Choroid plexus epithelial cell (primary cell): ENCODE measurements at regions not wholly inside any gene's neighbourhood (a gene's known extent, or its start where the extent isn't known, plus 50 kb on each side); places are given as distances from the start of the nearest gene placed in this dataset.

ENCODE experiments used
- DNase-seq: peaks from one replicate; pipeline ENCODE4 v3.0.0-alpha.2; 2010; ENCODE audit warnings: low read depth
- H3K4me3 ChIP-seq: 2 replicates; pipeline ENCODE4 v1.5.1; 2011; ENCODE audit warnings: low read depth, mild to moderate bottlenecking, control low read depth, low read length, moderate library complexity
- TF ChIP-seq, protein P1 (sequence below): conservative IDR thresholded peaks from 2 replicates; pipeline ENCODE4 v1.5.1; 2011; ENCODE audit warnings: low read depth, mild to moderate bottlenecking, control low read depth, inconsistent platforms, low read length, moderate library complexity

DNA sequence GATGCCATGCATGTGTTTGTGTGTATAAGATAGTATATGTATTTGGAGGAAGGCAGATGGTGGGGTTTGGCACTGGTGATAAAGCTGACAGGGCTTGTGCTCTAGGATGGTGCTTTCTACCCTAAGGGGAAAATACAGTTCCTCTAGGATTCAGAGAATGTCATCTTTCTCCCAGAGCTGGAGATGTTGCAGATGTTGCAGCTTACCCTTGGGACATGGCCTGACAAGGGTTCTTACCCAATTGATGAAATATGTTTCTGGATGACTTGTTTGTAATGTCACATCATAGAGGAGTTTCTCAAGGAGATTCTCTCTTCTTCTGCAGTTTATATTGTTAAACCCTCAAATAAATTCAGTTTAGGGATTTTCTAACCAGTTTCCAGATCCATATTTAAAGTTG lies 52.5 kb upstream of the PITX2 start:
- H3K4me3 ChIP-seq = no peak overlapping the region
- DNase-seq = no peak
- TF ChIP-seq, protein P1, sequence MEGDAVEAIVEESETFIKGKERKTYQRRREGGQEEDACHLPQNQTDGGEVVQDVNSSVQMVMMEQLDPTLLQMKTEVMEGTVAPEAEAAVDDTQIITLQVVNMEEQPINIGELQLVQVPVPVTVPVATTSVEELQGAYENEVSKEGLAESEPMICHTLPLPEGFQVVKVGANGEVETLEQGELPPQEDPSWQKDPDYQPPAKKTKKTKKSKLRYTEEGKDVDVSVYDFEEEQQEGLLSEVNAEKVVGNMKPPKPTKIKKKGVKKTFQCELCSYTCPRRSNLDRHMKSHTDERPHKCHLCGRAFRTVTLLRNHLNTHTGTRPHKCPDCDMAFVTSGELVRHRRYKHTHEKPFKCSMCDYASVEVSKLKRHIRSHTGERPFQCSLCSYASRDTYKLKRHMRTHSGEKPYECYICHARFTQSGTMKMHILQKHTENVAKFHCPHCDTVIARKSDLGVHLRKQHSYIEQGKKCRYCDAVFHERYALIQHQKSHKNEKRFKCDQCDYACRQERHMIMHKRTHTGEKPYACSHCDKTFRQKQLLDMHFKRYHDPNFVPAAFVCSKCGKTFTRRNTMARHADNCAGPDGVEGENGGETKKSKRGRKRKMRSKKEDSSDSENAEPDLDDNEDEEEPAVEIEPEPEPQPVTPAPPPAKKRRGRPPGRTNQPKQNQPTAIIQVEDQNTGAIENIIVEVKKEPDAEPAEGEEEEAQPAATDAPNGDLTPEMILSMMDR = no peak

DNA sequence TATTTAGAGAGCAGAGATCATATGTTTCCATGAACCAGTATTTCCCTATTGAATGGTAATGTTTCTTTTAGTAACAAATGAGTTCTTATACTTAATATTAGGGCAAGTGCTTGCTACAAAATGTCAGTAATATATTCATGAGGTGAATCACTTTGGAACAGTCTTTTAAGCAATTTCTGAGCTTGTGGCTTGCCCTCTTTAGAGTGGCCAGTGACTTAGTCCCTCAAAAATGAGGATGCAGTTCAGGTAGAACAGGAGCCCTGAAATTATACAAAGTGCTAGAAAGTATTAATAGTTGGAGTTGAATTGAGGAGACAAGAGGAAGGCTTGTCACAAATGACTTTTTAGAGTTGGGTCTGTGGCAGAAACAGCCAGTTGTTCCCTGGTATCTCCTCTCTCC lies 53.4 kb upstream of the PITX2 start:
- TF ChIP-seq, protein P1 = no peak

DNA sequence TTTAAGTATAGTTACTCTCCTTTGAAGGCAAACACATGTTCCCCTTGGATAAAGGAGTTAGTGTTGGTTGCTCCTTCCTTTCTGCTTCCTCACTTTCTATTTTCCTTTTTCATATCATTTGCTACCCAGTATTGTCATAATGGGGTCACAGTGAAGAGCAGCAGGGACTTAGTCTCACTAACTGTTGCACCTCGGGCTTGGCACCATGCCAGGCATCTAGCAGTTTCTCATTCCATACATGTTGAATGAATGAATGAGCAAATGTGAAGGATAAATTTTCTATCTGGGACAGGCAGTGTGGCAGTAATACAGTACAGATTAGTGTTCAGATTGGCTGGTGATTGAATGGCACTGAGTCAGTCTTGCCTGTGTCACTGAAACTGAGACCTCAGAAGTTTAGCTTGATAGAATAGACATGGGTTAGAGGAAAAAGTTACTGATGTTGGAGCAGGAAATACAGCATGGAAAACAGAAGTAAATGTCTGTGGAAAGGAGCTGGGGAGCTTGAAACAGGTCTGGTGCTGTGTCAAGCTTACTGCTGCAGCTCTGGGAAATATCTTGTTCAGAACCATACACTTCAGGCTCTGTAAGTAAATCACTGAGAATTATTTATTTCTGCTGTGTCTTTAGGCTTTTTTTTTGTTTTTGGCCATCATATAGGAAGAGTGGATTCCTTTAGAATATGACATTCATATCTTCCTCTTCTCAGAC lies 55.8 kb upstream of the PITX2 start:
- DNase-seq = no peak
- H3K4me3 ChIP-seq = no peak overlapping the region
- TF ChIP-seq, protein P1 = no peak

More for the DNA sequence above, 53.4 kb upstream of the PITX2 start:
- no peak overlapping the region for H3K4me3 ChIP-seq
- DNase-seq = no peak

DNA sequence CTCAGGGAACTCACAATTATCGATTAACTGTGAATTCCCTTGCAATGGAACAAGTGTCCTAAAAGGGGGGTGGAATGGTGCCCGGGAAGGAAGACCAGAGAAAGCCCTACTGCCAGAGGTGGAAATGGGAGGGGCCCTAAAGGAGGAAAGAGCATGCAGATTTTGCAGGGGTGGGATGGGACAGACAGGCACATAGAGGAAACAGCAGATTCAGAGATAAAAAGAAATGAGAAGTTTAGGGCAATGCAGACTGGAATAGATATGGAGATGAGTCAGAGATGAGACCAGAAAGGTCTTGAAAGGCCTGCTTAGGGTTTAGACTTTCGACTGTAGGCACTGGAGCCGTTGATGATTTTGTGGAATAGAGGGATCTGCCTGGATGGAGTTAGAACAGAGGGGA lies 57.4 kb upstream of the PITX2 start:
- H3K4me3 ChIP-seq = no peak overlapping the region
- TF ChIP-seq, protein P1 = no peak
- no peak for DNase-seq

DNA sequence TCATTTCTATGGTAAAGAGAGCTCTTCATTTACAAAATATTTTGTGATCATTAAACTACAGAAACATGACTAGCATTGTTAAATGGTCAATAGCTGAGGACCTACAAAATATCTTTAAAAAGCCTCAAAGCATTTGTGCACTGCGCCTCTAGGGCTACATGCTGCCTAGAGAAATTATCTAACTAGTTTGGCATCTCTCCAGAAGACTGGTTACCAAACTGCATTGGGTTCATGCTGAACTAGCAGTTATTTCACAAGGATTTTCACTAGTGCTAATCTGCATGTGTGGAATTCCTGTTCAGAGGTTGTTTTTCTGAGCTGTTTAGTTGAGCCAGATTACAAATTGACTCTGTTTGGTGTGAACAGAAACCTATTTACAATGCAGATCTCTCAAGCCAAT lies 58.5 kb upstream of the PITX2 start:
- DNase-seq = no peak
- TF ChIP-seq, protein P1 = no peak
- H3K4me3 ChIP-seq = no peak overlapping the region

DNA sequence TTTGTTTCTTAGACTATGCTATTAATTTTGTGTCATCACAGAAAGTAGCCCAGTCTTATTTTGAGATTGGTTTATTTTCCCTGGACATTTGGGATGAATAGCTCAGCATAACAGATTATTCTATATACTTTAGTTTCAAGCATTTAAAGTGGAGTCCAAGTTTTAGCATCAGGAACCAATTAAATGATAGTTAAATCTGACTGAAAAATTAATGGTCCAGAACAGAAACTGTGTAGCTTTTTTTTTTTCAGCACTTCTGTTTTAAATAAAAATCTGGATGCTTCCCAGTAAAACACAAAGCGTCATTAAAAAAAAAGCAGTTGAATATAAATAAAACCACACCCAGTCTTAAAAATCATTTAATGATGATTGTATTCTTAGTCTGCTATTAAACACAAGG lies 59.4 kb upstream of the PITX2 start:
- DNase-seq = no peak
- TF ChIP-seq, protein P1 = no peak
- no peak overlapping the region for H3K4me3 ChIP-seq

DNA sequence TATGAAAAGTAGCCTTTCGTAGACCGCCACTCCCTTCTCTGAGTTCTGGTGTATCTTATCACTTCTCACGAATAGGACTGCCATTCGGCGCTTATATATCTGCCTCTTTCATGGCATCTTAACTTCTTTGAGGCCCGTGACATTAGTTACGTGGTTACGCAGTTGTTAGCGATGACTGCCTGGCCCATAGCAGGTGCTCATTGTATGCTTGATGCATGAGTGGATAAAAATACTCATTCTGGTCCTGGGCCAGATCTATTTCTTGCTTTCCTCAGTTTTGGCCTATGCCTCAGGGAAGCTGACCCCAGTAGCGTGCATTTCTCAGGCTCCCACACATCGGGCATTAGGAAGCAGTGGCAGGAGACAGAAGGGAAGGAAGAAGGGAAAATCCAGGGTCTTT lies 60.7 kb upstream of the PITX2 start:
- TF ChIP-seq, protein P1 = no peak
- H3K4me3 ChIP-seq = no peak overlapping the region
- no peak for DNase-seq
